ENCODE measurements at regions not wholly inside any gene's neighbourhood (a gene's known extent, or its start where the extent isn't known, plus 50 kb on each side); places are given as distances from the start of the nearest gene placed in this dataset.
"Not testable (repeated sequence)": the region's sequence is repeated elsewhere in the genome, so short reads cannot be mapped to it uniquely, and the experiment has no call there.

- no peak for DNase-seq (ENCODE audit: low spot score)
Measured at GRCh38 chr15:55126111-55126510, 70.6 kb downstream of the RSL24D1 start.

GRCh38 chr15:55124616-55125015 is 72.1 kb downstream of the RSL24D1 start:
- DNase-seq (ENCODE audit: low spot score) = no peak

- no peak for DNase-seq (ENCODE audit: low spot score)
Measured at GRCh38 chr15:55118344-55118870, 78.3 kb downstream of the RSL24D1 start.

GRCh38 chr15:55116636-55117035 is 80.1 kb downstream of the RSL24D1 start:
- DNase-seq (ENCODE audit: low spot score) = no peak

- no peak for DNase-seq (ENCODE audit: low spot score)
Measured at GRCh38 chr15:55113736-55114135, 83.0 kb downstream of the RSL24D1 start.

GRCh38 chr15:55112706-55113105 is 84.0 kb downstream of the RSL24D1 start:
- DNase-seq (ENCODE audit: low spot score) = no peak

GRCh38 chr15:55110446-55110845 is 86.3 kb downstream of the RSL24D1 start:
- DNase-seq (ENCODE audit: low spot score) = no peak

GRCh38 chr15:55108858-55109518 is 87.8 kb downstream of the RSL24D1 start:
- DNase-seq (ENCODE audit: low spot score) = peak; percentile 50

GRCh38 chr15:55108448-55108847 is 88.3 kb downstream of the RSL24D1 start:
- no peak for DNase-seq (ENCODE audit: low spot score)

- DNase-seq (ENCODE audit: low spot score) = no peak
Measured at GRCh38 chr15:55106155-55106554, 90.6 kb downstream of the RSL24D1 start.

GRCh38 chr15:55094136-55094535 is 102.6 kb downstream of the RSL24D1 start:
- DNase-seq (ENCODE audit: low spot score) = no peak

- DNase-seq (ENCODE audit: low spot score) = no peak
Measured at GRCh38 chr15:55088207-55088606, 108.5 kb downstream of the RSL24D1 start.

- DNase-seq (ENCODE audit: low spot score) = no peak
Measured at GRCh38 chr15:55084673-55085072, 112.1 kb downstream of the RSL24D1 start.

GRCh38 chr15:55084216-55084615 is 112.5 kb downstream of the RSL24D1 start:
- no peak for DNase-seq (ENCODE audit: low spot score)

GRCh38 chr15:55077052-55077451 is 119.7 kb downstream of the RSL24D1 start:
- not testable (repeated sequence) for DNase-seq (ENCODE audit: low spot score)

GRCh38 chr15:55074431-55074830 is 122.3 kb downstream of the RSL24D1 start:
- DNase-seq (ENCODE audit: low spot score) = no peak

GRCh38 chr15:55063970-55064369 is 132.8 kb downstream of the RSL24D1 start:
- DNase-seq (ENCODE audit: low spot score) = not testable (repeated sequence)

GRCh38 chr15:55060836-55061235 is 135.9 kb downstream of the RSL24D1 start:
- DNase-seq (ENCODE audit: low spot score) = no peak

GRCh38 chr15:55056500-55056899 is 140.2 kb downstream of the RSL24D1 start:
- DNase-seq (ENCODE audit: low spot score) = no peak

- DNase-seq (ENCODE audit: low spot score) = no peak
Measured at GRCh38 chr15:55044162-55044561, 152.6 kb downstream of the RSL24D1 start.

- no peak for DNase-seq (ENCODE audit: low spot score)
Measured at GRCh38 chr15:55037071-55037470, 159.7 kb downstream of the RSL24D1 start.

GRCh38 chr15:55035749-55036148 is 161.0 kb downstream of the RSL24D1 start:
- no peak for DNase-seq (ENCODE audit: low spot score)

GRCh38 chr15:55033574-55033973 is 163.2 kb downstream of the RSL24D1 start:
- DNase-seq (ENCODE audit: low spot score) = no peak

GRCh38 chr15:55031727-55032126 is 165.0 kb downstream of the RSL24D1 start:
- DNase-seq (ENCODE audit: low spot score) = no peak
